ENCODE measurements at regions not wholly inside any gene's neighbourhood (a gene's known extent, or its start where the extent isn't known, plus 50 kb on each side); places are given as distances from the start of the nearest gene placed in this dataset.
A peak's percentile ranks its signal among the peaks of the same experiment; 100 is the strongest.
"Not testable (repeated sequence)": the region's sequence is repeated elsewhere in the genome, so short reads cannot be mapped to it uniquely, and the experiment has no call there.

DNA sequence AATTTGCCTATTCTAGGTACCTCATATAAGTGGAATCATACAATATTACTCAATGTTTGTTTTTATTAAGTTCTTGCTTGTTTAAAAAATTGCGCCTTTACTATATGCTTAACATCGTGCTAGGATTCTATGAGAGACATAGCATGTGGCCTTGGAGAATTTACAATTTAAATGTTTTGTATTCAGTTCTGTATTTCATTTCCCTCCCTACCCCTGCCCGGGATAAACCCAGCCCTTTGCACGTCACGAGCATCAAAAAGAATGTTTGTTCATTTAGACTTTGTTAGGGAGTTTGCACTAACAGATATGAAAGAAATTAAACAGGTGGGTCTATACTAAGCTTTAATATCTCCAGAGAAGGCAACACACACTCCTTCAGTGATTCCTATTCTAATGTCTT is 75.7 kb downstream of the C18orf54 start:
- FAIRE-seq = no peak

- FAIRE-seq = no peak
Measured at GRCh38 chr18:54433857-54434256, 76.2 kb downstream of the C18orf54 start.

DNA sequence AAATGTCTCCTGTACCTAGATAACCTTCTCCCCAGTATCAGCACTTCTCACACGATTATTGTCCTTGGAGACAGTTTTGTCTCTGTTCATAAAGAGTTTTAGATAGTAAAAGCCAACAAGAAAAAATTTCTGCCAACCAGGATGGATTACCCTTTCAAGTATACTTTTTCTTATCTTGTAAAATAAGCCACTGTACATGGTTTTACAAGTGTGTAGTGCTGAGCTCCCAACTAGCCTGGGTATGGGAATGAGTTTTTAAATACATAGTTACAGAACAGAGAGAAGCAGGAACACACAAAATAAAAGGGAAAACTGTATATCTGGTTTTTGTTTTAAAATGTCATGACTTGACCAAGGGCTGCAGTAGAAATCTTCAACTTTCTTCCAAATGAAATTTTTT is 76.7 kb downstream of the C18orf54 start:
- no peak for FAIRE-seq

- FAIRE-seq = no peak
Measured at GRCh38 chr18:54436501-54436900, 78.8 kb downstream of the C18orf54 start.

DNA sequence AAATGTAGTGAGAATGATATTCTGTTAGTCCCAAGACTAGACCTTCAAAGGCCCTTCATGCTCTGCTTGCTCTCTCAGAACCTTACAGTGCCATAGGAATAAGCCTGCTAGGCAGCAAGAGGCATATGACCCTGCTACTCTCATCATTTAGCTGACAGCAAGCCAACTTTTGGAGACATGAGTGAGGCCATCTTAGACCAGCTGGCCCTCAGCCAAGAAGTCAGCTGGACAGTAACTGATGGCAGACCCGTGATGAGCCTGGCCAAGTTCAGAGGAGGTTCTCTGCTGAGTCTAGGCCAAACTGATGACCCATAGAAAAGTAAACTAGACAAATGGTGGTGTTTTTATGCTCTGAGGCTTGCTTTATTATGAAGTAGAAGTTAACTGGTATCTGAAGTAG is 82.6 kb downstream of the C18orf54 start:
- no peak for FAIRE-seq

GRCh38 chr18:54444319-54444914 is 86.7 kb downstream of the C18orf54 start:
- FAIRE-seq = peak; percentile 11

DNA sequence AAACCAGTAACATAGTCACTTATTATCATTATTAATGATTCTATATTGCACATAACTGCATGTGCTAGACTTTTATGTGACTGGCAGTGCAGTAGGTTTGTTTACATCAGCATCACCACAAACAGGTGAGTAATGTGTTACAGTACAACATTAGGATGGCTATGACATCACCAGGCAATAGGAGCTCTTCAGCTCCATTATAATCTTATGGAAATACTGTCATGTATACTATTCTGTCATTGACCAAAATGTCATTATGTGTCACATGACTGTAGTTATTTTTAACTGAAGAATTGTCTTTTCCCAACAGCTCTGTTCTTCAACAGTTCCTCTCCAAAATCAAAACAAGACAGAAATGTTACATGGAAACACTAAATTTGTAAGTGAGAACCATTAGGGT is 96.3 kb downstream of the C18orf54 start:
- no peak for FAIRE-seq

DNA sequence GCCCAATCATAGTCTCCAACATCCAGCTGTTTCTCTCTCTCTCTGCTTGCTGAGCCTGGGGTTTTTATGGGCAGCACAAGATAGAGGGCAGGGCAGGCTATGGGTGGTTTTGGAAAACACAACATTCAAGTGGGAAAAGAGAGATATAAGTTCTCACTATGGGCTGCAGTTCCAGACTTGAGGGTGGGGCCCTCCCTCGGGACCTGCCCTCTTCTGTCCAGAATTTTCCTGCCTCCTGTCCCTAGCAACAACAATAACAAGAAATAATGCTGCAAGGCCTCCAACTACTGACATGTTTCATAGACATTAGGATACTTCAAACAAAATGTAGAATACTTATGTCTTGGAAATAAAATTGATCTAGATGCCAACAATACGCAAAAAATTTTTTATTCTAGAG is 107.8 kb downstream of the C18orf54 start:
- FAIRE-seq = no peak

DNA sequence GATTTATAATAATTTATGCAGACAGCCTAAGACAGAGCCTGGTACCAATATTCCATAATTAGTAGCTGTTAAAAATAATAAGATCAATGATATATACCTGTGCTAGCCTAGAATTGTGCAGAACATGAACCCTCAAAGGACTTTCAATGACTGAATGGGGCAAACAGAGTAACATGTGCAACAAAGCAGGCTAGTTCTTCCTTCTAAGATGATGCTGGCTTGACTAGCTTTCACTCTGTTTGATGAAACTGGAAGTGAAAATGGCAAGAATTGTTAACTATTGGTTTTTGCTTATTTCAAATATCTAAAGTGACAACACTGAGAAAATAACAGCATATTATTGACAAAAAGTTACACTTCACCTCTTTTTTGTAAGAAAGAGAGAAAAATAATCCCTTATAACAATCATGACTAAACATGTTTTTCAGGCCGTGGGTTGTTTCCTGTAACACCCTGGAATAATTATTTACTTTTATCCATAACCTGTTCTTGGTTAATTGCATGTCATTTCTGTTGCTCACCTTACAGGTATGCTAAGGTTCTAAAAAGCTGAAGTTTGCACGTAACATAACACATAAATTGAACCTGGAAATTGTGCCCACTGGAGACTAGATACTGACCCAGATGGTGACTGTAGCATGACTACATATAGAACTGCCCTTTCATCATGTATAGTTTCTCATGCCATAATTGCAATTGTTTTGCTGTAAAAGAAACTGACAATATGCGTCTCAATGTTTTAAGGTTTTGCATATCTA is 108.7 kb downstream of the C18orf54 start:
- no peak for FAIRE-seq

GRCh38 chr18:54479365-54479764 is 111.7 kb upstream of the DYNAP start:
- no peak for FAIRE-seq

- FAIRE-seq = no peak
Measured at GRCh38 chr18:54480616-54481015, 110.4 kb upstream of the DYNAP start.

- not testable (repeated sequence) for FAIRE-seq
Measured at GRCh38 chr18:54502451-54502850, 88.6 kb upstream of the DYNAP start.

DNA sequence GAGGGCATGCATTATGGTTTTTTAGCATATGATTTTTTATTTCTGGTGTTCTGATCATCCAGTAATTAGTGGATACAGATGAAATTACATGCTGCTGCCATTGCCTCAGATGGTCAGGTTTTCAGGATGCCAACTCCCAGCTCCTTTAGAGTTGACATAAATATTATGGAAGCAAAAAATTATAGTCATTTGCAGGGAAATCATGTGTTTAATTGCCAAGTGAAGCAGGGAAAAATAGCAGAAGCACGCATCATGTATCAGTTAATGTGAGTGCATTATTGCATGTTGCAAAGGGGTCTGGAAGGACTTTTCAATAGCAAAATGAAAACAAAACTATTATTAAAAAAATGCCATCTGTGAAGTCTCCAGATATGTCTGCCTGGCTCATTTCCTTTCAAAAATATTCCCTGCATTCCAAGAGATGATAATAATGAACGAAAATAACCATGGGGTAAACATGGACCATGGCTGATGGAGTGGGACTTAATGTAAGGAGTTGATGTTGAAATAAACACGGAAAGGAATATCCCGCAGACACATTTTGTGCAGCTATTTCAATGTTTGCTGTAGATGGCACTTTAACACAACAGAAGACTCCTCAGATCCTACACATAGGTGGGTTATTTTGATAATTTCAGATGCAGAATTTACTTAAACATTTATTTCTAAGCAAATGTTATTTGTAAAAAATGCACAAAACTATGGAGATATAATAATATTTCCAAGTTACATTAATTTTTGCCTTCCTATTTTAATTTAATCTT is 87.7 kb upstream of the DYNAP start:
- no peak for FAIRE-seq

GRCh38 chr18:54506516-54507261 is 84.4 kb upstream of the DYNAP start:
- FAIRE-seq = no peak

DNA sequence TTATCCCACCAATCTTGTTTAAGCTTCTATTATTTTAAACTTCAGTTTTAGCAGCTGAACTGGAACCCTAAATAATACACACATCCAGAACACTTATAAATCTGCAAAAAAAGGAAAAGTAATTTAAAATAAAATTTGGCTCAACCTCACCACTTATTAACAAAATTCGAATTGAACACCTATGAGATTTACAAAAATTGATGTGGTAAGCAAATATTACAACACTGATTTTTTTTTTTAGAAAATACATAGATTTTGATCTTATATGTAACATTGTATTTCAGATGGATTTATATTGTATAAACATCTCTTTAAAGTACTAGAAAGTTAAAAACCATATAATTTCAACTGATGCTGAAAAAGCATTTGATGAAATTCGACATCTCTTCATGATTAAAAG is 81.3 kb upstream of the DYNAP start:
- no peak for FAIRE-seq

- no peak for FAIRE-seq
Measured at GRCh38 chr18:54515149-54515548, 75.9 kb upstream of the DYNAP start.

GRCh38 chr18:54517521-54517920 is 73.5 kb upstream of the DYNAP start:
- FAIRE-seq = no peak

DNA sequence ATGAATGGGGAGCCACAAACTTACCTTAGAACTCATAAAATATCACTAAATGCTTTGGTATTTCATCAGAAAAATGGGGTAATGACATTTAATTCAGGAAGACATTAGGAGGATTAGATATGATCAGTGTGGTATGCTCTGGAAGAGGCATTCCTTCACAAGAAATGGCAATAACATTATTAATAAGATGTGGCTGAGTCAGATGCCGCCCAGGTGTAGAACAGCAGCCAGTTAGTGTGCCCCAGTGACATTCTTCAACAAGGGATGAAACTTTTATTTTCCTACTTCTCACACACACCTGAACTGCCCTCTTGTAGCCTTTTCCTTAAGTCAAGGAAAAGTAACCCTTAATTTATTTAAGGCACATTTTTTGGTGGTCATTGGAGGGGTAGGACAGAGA is 69.2 kb upstream of the DYNAP start:
- FAIRE-seq = no peak

GRCh38 chr18:54528942-54529376 is 62.1 kb upstream of the DYNAP start:
- no peak for FAIRE-seq

- FAIRE-seq = no peak
Measured at GRCh38 chr18:54529444-54529843, 61.6 kb upstream of the DYNAP start.

DNA sequence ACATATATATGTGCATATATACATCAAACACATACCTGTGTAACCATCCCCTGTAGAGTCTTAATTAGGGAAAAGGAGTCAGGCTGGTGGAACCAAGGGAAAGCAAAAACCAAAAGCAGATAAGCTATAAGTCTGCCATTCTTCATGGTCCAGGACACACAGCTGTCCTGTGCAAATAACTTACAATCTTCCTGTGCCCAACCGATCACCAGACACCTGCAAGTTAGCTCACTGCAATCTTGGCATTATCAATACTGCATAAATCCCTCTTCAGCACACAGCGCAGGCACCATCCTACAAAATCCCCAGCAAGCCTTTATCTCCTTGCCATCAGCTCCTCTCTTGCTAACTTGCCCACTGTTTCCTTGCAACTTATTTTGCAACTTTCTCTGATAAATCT is 60.8 kb upstream of the DYNAP start:
- no peak for FAIRE-seq

DNA sequence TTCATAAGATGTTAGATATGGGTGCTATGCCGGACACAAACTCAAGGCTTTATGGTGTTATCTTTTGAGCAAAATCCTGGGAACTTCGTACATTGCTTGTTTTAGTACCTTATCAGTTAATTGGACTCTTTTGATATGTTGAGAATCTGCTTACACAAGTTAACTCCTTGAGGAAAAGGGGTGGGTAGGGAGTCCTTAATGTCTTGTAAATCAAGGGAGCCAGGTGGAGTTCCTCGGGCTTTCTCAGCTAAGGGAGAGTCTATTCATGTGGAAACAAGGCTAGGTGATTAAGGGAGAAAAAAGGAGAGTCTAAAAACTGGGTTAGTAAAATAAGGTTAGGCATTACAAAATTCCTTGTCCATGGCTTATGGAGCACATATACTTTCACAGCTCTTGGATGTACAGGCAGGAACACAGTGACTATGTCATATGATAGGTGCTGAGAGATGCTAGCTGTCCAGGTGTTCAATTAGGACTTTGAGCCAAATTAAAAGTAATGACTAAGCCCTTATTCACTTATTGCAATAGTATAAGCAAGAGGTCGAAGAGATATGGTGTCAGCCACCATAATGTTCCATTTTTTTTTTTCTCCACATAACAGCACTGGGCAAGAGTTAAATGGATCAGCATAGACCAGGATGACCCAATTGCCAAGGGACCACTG is 59.5 kb upstream of the DYNAP start:
- no peak for FAIRE-seq

DNA sequence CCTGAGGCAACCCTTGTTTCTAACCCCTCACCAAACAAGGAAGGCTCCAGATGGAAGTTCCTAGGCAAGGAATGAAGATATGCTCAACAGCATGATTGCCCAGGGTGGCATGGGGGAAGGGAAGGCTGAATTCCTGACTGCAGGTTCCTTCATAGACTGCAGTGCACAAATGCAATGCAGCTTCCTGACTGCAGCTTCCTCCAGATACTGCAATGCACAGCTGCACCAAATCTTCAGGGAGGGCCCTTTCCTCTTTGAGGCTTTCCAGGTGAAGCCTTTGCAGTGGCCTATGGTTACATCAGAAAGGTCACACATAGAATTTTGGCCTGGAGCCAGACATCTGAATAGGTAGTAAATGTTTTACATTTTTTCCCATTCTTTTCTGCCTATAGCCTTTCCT is 58.8 kb upstream of the DYNAP start:
- FAIRE-seq = no peak

All from TTC549 (cell line).